ENCODE measurements at regions not wholly inside any gene's neighbourhood (a gene's known extent, or its start where the extent isn't known, plus 50 kb on each side); places are given as distances from the start of the nearest gene placed in this dataset.
A peak's percentile ranks its signal among the peaks of the same experiment; 100 is the strongest.

DNA sequence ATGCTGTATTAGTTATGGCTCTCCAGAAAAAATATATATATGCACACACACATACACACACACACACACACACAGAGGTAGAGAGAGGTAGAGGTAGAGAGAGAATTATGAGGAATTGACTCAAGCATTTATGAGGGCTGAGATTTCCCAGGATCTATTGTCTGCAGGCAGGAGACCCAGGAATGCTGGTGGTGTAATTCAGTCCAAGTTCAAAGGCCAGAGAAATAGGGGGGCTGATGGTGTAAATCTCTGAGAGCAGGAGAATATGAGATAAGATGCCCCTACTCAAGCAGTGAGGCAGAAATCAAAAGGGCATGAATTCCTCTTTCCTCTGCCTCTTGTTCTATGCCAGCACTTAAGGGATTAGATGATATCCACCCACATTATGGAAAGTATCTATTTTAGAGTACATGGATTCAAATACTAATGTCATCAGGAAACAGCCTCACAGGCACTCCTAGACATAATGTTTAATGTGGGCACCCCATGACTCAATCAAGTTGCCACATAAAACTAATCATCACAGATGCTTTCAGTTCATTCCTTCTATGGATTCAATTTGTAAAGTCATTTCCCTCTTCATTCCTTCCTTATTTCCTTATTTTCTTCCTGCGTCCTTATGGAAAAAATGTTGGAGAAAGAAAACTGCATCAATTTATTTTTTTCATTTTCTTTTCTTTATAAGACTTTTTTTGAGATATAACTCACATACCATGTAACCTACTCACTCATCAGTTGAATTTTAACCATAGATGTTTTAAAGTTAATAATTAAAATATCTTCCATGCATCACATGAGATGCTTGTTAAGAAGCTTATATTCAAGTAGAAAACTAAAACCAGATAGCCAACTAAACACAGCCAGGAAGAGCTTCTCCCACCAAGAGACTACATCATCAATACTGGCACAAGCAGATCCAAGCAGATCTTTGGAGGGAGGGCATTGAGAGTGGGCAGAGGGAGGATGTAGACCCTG is 406.2 kb downstream of the MBD2 start:
- DNase-seq (ENCODE audit: low read depth): peak; percentile 93

DNA sequence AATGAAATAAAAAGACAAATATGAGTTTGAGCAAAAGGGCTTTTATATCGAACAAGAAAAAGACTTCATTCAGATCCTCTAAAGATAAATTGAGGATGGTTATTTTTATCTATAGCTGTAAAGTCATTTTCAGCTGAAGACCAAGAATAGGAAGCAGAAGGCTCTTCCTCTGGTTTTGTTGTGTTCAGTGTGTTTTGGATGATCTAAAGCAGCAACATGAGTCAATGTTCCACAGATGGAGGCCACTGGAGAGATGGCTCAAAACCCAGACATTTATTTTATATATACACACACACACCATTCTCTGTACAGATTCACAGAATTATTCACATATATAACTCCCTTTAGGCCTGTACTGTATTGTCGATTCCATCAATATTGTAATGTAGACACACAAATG is 424.3 kb downstream of the MBD2 start:
- DNase-seq (ENCODE audit: low read depth): no peak

DNA sequence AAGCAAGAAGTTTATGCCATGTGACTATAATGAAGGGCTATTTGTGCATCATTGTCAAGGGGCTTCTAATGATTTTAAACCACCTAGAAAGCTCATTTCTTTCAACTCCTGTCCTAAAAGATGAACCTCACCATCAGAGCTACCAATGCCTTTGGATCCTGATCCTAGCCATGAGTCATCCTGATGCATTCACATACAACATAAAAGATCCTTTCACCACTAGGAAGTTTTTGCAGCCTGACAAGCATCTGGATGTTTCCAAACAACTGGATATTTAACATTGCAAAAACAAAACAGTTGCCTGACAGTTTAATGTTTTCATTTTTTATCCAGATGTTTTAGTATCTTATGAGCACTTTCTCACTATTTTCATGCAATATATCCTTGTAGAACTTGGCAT is 425.3 kb downstream of the MBD2 start:
- DNase-seq (ENCODE audit: low read depth): peak; percentile 51

- no peak for DNase-seq (ENCODE audit: low read depth)
Measured at GRCh38 chr18:53798516-53798915, 426.0 kb downstream of the MBD2 start.

GRCh38 chr18:53797998-53798495 is 426.4 kb downstream of the MBD2 start:
- no peak for DNase-seq (ENCODE audit: low read depth)

- peak; percentile 90 for DNase-seq (ENCODE audit: low read depth)
Measured at GRCh38 chr18:53796040-53796729, 428.3 kb downstream of the MBD2 start.

GRCh38 chr18:53795610-53796009 is 428.9 kb downstream of the MBD2 start:
- no peak for DNase-seq (ENCODE audit: low read depth)

- no peak for DNase-seq (ENCODE audit: low read depth)
Measured at GRCh38 chr18:53795061-53795460, 429.4 kb downstream of the MBD2 start.

DNA sequence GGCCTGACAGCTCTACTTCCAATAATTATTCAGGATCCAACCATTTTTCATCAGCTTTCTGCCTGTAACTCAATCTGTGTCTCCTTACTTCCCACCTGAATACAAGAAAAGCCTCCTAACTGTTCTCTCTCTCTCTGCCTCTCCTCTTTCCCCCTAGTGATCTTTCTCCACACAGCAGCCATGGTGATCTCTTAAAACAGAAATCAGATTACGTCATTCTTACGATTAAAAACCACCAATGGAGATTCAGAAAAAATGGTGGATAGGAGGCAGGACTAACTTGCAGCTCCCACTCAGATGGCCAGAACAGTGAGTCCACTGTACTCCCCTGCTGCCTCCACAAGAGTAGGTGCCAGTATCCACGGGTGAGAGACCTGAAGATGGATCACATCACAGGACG is 431.7 kb downstream of the MBD2 start:
- DNase-seq (ENCODE audit: low read depth): no peak

DNA sequence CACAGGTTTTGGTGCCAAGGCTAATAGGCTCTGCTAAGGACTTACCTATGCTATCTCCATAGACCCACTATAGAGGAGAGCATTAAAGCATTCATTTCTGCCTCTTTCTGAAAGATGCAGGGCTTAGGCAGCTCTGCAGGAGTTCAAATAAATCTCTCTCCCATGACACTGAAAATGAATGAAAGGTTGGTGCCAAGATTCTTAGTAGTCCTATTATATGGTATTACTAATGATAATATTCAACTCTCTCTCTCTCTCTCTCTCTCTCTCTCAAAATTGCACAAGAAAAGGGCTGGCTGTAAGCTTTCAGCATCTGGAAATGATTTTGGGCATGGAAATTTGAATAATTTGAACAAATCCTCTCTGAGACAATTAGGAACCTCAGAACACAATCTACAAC is 433.7 kb downstream of the MBD2 start:
- DNase-seq (ENCODE audit: low read depth): no peak

- peak; percentile 10 for DNase-seq (ENCODE audit: low read depth)
Measured at GRCh38 chr18:53789376-53790247, 434.9 kb downstream of the MBD2 start.

- no peak for DNase-seq (ENCODE audit: low read depth)
Measured at GRCh38 chr18:53785811-53786210, 438.7 kb downstream of the MBD2 start.

- no peak for DNase-seq (ENCODE audit: low read depth)
Measured at GRCh38 chr18:53784253-53784652, 440.2 kb downstream of the MBD2 start.

- no peak for DNase-seq (ENCODE audit: low read depth)
Measured at GRCh38 chr18:53780666-53781065, 443.8 kb downstream of the MBD2 start.

DNA sequence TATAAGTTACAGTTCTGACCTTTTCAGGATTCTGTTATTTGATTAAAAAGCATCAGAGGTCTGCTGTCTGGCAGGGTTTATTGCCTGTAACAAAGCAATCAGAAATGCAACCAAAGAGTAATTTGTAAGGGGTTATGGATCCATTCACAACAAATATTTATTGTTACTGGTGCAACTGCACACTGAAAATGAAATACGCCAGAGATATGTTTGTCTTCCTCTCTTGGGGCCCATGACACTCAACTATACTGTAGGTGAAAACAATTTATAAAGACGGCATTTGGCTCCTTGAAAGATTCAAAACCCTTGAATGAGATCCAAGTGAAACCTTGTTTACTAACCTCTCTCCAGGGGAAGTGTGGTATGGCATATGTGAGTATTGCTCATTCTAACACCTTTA is 452.2 kb downstream of the MBD2 start:
- DNase-seq (ENCODE audit: low read depth): no peak

- DNase-seq (ENCODE audit: low read depth): no peak
Measured at GRCh38 chr18:53771664-53772063, 452.8 kb downstream of the MBD2 start.

DNA sequence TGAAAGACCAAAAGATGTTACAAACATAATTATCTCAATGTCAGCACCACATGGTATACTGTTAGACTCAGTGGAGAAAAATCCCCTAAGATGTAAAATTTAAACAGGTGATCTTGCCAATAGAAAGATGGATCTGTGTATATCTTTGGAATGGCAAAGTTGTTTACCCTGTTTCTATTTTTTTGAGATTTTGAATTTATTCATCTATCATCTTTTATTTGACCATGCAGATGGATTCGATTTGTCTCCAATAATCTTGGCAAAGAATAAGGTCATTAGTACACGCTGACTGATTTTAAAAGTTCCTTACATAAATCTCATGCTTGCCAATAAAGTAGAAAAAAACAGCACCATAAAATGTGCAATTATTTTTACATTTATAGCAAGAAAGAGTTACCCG is 459.3 kb downstream of the MBD2 start:
- no peak for DNase-seq (ENCODE audit: low read depth)

DNA sequence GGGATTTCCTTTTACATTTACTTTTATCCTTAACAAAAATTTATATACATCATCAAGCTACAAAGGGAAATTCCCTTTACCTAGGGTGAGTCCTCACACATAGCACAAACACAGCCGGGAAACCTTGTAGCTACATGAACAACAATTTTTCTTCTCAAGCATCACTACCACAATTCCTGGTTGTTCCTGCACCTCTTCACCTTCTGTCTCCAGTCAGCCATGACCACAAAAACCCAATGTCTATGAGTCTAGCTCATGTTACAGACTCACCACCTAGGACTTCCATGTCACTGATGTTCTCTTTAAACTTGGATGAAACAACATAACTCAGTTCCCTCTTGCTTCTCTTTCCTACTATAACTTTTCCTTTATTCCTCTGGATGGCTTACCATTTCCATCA is 460.4 kb downstream of the MBD2 start:
- DNase-seq (ENCODE audit: low read depth): peak; percentile 38

DNA sequence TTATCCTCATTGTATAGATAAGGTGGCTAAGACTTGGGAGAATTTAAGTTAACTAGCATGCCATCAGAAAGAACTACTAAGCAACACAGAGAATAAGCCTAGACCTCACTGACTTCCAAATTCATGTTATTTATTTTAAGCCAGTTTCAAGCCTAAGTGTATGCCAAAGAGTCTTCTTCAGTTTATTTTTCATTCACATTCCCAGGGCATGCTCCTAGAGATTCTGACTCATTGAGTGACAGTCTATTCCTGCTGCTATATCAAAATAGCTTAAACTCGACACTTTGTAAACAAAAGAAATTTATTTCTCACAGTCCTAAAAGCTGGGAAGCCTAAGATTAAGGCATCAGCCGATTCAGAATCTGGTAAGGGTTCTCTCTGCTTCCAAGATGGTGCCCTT is 467.1 kb downstream of the MBD2 start:
- peak; percentile 1 for DNase-seq (ENCODE audit: low read depth)

GRCh38 chr18:53756610-53756972 is 467.9 kb downstream of the MBD2 start:
- no peak for DNase-seq (ENCODE audit: low read depth)

DNA sequence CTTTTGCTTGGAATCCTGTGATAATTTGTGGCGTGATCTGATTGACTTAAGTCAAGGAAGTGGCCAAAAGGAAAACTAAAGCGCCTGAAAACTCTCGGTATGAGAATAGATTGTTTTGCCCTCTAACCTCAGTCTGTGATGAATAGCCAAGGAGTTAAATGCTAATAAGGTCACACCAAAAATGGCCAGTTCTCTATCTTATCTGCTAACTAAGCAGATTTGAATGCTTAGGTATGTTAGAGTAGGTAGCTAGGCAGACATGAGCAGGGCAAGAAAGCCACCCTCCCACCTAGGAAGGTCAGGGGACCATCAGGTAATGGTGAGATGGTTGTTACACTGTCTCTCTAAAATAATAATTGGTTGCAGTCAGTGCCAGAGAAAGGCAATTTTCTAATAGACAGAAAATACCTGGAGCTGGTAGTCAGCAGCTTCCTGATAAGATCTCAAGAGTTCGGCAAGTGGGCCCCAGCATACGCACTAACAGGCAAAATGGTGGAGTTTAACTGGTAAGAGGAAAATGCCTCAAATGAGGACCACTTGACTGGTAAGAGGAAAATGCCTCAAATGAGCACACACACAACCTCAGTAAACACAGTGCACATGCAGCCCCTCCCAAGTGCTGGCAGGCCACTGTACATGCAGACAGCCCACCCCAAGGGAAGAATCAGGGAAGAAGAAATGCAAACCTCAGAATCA is 468.4 kb downstream of the MBD2 start:
- DNase-seq (ENCODE audit: low read depth): no peak
